ENCODE measurements at regions not wholly inside any gene's neighbourhood (a gene's known extent, or its start where the extent isn't known, plus 50 kb on each side); places are given as distances from the start of the nearest gene placed in this dataset.
A peak's percentile ranks its signal among the peaks of the same experiment; 100 is the strongest.
"Not testable (repeated sequence)": the region's sequence is repeated elsewhere in the genome, so short reads cannot be mapped to it uniquely, and the experiment has no call there.

GRCh38 chr5:87105577-87105976 lies 162.1 kb upstream of the RASA1 start:
- DNase-seq (ENCODE audit: low spot score) = no peak

- DNase-seq (ENCODE audit: low spot score) = no peak
Measured at GRCh38 chr5:87109746-87110145, 157.9 kb upstream of the RASA1 start.

DNA sequence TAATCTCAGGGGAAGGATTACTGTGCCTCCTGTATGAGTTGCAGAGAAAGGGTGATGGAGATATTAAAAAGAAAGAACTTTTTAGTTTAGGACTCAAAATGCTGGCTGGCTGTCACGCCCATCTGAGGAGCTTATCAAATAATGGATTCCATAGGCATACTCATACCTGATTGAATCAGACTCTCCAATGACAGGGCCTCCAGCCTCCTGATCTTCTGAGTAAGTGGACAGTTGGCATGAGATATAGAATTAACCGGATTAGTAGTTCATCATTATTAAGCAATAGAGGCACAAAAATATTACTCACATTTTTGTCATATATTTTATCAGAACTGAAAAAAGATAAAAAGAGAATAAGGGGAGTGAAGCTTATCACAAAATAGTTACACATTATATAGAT lies 157.0 kb upstream of the RASA1 start:
- no peak for DNase-seq (ENCODE audit: low spot score)

DNA sequence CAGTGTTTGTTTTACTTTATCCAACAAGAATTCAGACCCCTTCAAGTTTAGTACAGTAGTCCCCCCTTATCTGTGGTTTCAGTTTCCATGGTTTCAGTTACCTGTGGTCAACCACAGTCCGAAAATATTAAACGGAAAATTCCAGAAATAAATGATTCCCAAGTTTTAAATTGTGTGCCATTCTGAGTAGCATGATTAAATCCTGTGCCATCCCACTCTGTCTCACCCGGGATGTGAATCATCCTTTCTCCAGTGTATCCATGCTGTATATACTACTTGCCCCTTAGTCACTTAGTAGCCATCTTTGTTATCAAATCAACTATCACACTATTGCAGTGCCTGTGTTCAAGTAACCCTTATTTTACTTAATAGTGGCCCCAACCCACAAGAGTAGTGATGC lies 153.8 kb upstream of the RASA1 start:
- peak; percentile 97 for DNase-seq (ENCODE audit: low spot score)

GRCh38 chr5:87114631-87115030 lies 153.1 kb upstream of the RASA1 start:
- DNase-seq (ENCODE audit: low spot score) = peak; percentile 84

- no peak for DNase-seq (ENCODE audit: low spot score)
Measured at GRCh38 chr5:87115839-87116364, 151.8 kb upstream of the RASA1 start.

GRCh38 chr5:87116825-87117512 lies 150.7 kb upstream of the RASA1 start:
- DNase-seq (ENCODE audit: low spot score) = peak; percentile 36

GRCh38 chr5:87119588-87119987 lies 148.1 kb upstream of the RASA1 start:
- DNase-seq (ENCODE audit: low spot score) = peak; percentile 32

GRCh38 chr5:87120518-87121303 lies 147.0 kb upstream of the RASA1 start:
- DNase-seq (ENCODE audit: low spot score) = peak; percentile 100

- DNase-seq (ENCODE audit: low spot score) = peak; percentile 91
Measured at GRCh38 chr5:87121304-87122150, 146.2 kb upstream of the RASA1 start.

GRCh38 chr5:87122151-87122977 lies 145.3 kb upstream of the RASA1 start:
- DNase-seq (ENCODE audit: low spot score) = no peak

DNA sequence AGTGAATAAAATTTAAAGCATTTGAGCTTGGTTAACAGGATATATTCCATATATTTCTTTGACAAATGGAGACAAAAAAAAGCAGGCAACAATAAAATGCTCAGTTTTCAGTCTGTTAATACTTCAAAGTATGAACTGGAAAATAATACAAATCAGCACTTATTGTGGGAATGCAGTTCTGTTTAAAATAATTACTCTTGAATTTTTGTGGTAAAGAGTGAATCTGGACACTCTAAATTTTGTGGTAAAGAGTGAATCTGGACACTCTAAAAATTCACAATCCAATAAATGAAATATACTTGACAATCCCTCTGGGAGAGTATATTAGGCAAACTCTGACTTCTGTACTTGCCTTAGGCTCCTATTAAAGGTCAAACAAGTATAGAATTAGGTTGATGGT lies 141.9 kb upstream of the RASA1 start:
- DNase-seq (ENCODE audit: low spot score) = no peak

GRCh38 chr5:87126869-87127268 lies 140.8 kb upstream of the RASA1 start:
- DNase-seq (ENCODE audit: low spot score) = no peak

DNA sequence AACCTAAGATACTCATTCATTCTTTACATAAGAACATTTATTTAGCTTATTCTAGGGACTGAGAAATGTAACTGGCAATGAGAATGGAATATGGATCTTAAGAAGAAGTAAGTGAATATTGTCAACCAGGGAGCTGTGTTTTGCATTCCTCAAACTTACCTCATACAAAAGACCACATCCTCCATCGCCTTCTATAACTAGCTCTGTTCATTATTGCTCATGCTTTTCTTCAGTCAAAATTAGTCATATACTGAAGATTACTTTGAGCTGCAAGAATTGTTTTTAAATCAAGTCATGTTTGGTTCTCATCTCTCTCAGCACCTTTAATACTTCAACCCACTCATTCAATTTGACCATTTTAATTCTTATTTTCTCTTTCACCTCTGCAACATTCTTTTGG lies 140.3 kb upstream of the RASA1 start:
- DNase-seq (ENCODE audit: low spot score) = peak; percentile 92

DNA sequence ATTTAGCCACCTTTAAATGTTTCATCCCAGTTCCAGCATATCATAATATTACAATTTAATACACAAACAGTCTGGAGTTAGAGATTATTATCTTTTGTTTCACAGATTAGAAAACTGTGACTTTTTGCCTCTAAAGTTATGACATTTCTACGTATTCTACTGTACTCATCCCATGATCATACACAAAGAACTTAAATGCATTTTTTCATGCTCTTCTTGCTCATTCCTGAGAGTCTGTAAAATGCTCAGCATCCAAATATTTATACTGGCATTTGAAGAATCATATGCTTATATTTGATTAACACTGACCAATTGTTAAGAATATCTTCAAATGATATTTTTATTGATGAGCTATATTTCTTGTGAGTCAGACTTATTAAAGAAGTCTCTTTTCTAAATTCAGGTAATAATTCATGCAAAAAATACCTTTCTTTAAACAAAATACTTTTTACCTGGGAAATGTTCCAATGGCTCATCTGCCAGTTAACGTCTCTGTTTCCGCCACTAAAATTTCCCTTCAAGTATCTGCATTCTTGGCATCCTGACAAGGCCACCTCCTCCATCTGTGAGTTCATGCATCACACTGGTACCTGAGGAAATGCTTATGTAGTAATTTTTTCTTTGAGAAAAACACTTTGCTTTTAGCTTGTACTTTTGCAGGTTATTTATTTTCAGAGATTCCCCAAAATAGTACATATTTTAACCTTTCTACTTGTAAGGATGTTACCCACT lies 139.6 kb upstream of the RASA1 start:
- DNase-seq (ENCODE audit: low spot score) = peak; percentile 89

- peak; percentile 36 for DNase-seq (ENCODE audit: low spot score)
Measured at GRCh38 chr5:87129046-87129445, 138.6 kb upstream of the RASA1 start.

DNA sequence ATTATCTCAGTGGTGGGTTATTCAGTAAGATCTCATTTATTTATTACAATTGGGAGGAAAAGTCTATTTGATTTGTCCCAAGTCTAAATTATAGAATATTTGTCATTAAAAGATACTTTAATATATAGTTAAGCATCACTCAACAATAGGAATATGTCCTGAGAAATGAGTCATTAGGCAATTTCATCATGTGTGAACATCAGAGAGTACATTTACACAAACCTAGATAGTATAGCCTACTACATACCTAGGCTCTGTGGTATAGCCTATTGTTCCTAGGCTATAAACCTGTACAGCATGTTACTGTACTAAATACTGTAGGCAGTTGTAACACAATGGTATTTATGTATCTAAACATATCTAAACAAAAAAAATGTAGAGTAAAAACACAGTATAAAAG lies 135.0 kb upstream of the RASA1 start:
- DNase-seq (ENCODE audit: low spot score) = no peak

- DNase-seq (ENCODE audit: low spot score) = not testable (repeated sequence)
Measured at GRCh38 chr5:87134513-87134912, 133.2 kb upstream of the RASA1 start.

DNA sequence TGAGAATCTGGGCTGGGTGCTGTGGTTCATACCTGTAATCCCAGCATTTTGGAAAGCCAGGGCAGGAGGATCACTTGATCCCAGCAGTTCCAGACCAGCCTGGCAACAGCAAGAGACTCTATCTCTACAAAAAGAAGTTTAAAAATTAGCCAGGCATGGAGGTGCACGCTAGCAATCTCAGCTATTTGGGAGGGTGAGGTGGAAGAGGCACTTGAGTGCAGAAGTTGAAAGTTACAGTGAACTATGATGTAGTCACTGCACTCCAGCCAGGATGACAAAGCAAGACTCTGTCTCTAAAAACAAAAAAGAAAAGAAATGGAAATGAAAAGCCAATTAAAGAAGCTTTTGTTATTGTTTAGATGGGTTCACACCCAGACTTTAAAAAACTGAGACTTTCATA lies 131.6 kb upstream of the RASA1 start:
- DNase-seq (ENCODE audit: low spot score) = peak; percentile 89

DNA sequence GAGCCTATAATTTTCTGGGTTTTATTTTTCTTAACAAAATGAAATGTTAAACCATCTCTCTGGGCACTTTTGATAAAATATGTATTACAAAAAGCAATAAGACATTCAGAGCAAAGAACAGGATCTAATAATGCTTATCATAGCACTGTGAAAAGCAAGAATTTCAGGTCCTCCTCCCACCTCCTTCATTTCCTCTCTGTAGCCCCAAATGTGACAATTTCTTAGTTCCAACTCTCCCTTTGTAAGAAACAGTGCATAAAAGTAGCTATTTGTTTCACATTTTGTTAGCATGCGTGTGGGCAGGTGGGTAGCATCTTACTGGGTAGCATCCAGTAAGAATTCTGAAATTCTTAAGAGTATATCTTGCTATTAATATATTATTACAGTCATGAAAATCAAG lies 130.9 kb upstream of the RASA1 start:
- DNase-seq (ENCODE audit: low spot score) = no peak

- DNase-seq (ENCODE audit: low spot score) = no peak
Measured at GRCh38 chr5:87137283-87137682, 130.4 kb upstream of the RASA1 start.

All from kidney tubule cell (primary cell).